ENCODE measurements at regions not wholly inside any gene's neighbourhood (a gene's known extent, or its start where the extent isn't known, plus 50 kb on each side); places are given as distances from the start of the nearest gene placed in this dataset.

DNA sequence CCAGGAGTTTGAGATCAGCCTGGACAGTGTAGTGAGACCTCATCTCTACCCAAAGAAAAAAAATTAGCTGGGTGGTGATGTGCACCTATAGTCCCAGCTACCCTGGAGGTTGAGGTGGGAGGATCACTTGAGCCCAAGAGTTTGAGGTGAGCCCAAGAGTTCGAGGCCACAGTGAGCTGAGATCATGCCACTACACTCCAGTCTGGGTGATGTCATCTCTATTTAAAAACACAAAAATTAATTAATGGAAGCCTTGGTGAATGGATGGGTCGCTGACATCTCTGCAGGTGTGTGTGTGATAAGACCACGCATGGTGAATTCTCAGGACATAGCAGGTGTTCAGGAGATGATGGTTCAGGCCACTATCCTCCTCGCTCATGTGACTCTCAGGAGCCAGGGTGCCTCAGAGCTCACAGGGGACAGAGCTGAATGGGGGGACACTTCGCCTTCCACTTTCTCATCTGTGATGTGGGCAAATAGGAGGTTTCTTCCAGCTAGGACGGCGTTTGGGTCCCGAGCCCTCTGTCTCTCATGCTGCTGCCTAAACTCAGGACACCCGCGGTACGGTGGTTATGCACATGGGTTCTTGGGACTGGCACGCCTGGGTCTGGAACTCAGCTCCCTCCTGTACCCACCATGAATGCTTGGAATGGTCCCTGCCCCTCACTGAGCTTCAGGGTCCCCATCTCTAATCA, 113.4 kb upstream of the ZBTB40 start:
- H4K5ac ChIP-seq (ENCODE audit: low read length) = no peak overlapping the region
- H3K79me1 ChIP-seq (ENCODE audit: low read length) = no peaks in the 10 kb centered on the region

DNA sequence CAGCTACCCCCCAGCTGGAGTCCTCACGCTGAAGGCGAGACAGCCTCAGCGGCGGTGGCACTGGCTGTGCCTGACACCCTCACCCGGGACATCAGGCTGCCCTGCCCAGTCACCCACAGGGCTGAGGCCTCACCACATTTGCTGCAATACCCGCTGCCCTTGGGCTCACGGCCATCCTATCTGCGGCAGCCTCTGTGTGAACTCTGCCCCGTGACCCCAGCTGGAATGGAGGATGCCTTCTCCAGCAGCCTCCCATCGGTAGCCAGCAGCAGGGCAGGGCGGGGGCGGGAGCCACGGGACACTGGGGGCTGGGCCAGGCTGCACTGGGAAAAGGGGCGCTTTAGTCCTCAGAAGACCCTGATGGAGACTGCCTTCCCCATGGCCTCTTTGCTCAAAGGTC, 112.4 kb upstream of the ZBTB40 start:
- Histone ChIP-seq H3K36me3 (ENCODE audit: control insufficient read depth, insufficient read depth, low read length) (no peaks in the 10 kb centered on the region), H3K9ac (ENCODE audit: low read length) (no peak overlapping the region), H3K4me1 (ENCODE audit: control insufficient read depth, low read depth, low read length) (no peaks in the 10 kb centered on the region), H3K4me2 (ENCODE audit: low read length) (no peak overlapping the region), H2AK5ac (ENCODE audit: low read length) (no peak overlapping the region), H2BK15ac (replicated peaks; ENCODE audit: low read depth) (no peak overlapping the region), H3K27ac (ENCODE audit: low read depth, low read length) (no peak overlapping the region), H3K18ac (ENCODE audit: low read length) (no peak overlapping the region), H4K8ac (ENCODE audit: low read depth, low read length) (no peak overlapping the region), H3K56ac (ENCODE audit: low read length) (no peak overlapping the region), H3K23ac (ENCODE audit: low read length) (no peak overlapping the region), H3K79me1 (ENCODE audit: low read length) (no peaks in the 10 kb centered on the region), H3K4ac (ENCODE audit: low read depth, low read length) (no peak overlapping the region), H3K4me3 (ENCODE audit: low read length) (no peak overlapping the region), H3K79me2 (ENCODE audit: control insufficient read depth, insufficient read depth, low read length) (no peaks in the 10 kb centered on the region), H4K5ac (ENCODE audit: low read length) (no peak overlapping the region), H2BK120ac (ENCODE audit: low read depth, low read length) (no peak overlapping the region), H3K27me3 (ENCODE audit: insufficient read depth, low read length, poor library complexity) (no peaks in the 10 kb centered on the region), H2BK5ac (ENCODE audit: low read length) (no peak overlapping the region)
- WGBS (ENCODE audit: extremely low coverage, insufficient coverage, low lambda C conversion rate) = no CpG with 5 or more reads among the region's 14 CpGs
- DNase-seq = no peak

More for the DNA sequence above, 113.4 kb upstream of the ZBTB40 start:
- H3K56ac ChIP-seq (ENCODE audit: low read length) = no peak overlapping the region
- H3K27ac ChIP-seq (ENCODE audit: low read depth, low read length) = no peak overlapping the region
- no peak overlapping the region for H3K4me2 ChIP-seq (ENCODE audit: low read length)
- no peak overlapping the region for H3K4me3 ChIP-seq (ENCODE audit: low read length)
- no peak overlapping the region for H2AK5ac ChIP-seq (ENCODE audit: low read length)
- no CpG with 5 or more reads among the region's 12 CpGs for WGBS (ENCODE audit: extremely low coverage, insufficient coverage, low lambda C conversion rate)
- no peaks in the 10 kb centered on the region for H3K79me2 ChIP-seq (ENCODE audit: control insufficient read depth, insufficient read depth, low read length)
- no peak overlapping the region for H3K18ac ChIP-seq (ENCODE audit: low read length)
- no peak overlapping the region for H2BK5ac ChIP-seq (ENCODE audit: low read length)
- no peak overlapping the region for H2BK120ac ChIP-seq (ENCODE audit: low read depth, low read length)
- no peak overlapping the region for H3K4ac ChIP-seq (ENCODE audit: low read depth, low read length)
- DNase-seq = no peak
- H2BK15ac ChIP-seq (replicated peaks; ENCODE audit: low read depth) = no peak overlapping the region
- H4K8ac ChIP-seq (ENCODE audit: low read depth, low read length) = no peak overlapping the region
- no peaks in the 10 kb centered on the region for H3K36me3 ChIP-seq (ENCODE audit: control insufficient read depth, insufficient read depth, low read length)
- no peaks in the 10 kb centered on the region for H3K4me1 ChIP-seq (ENCODE audit: control insufficient read depth, low read depth, low read length)
- H3K27me3 ChIP-seq (ENCODE audit: insufficient read depth, low read length, poor library complexity) = no peaks in the 10 kb centered on the region
- no peak overlapping the region for H3K9ac ChIP-seq (ENCODE audit: low read length)
- H3K23ac ChIP-seq (ENCODE audit: low read length) = no peak overlapping the region

DNA sequence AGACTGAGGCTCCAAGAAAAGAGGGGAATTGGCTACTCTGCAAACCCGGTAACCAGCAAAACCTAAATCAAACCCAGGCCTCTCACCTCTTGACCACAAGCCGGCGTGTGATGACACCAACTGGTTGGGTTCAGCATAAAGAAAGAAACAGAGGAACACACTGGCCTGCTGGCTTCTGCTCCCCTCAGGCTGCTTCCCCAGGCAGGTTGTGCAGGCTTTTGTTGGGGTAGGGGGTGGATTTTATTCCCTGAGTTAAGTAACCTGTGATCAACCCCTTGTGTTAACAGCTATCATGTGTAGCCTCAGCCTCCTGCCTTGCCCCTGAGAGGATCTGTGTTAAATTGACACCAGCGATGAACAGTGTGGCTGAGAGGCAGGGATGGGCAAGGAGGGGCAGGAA, 111.6 kb upstream of the ZBTB40 start:
- Histone ChIP-seq H2BK5ac (ENCODE audit: low read length) (no peak overlapping the region), H3K18ac (ENCODE audit: low read length) (no peak overlapping the region), H3K27me3 (ENCODE audit: insufficient read depth, low read length, poor library complexity) (no peaks in the 10 kb centered on the region), H3K79me2 (ENCODE audit: control insufficient read depth, insufficient read depth, low read length) (no peaks in the 10 kb centered on the region), H3K4me1 (ENCODE audit: control insufficient read depth, low read depth, low read length) (no peaks in the 10 kb centered on the region), H3K27ac (ENCODE audit: low read depth, low read length) (no peak overlapping the region), H3K4me2 (ENCODE audit: low read length) (no peak overlapping the region), H3K4me3 (ENCODE audit: low read length) (no peak overlapping the region), H4K5ac (ENCODE audit: low read length) (no peak overlapping the region), H3K36me3 (ENCODE audit: control insufficient read depth, insufficient read depth, low read length) (no peaks in the 10 kb centered on the region), H3K23ac (ENCODE audit: low read length) (no peak overlapping the region), H2BK15ac (replicated peaks; ENCODE audit: low read depth) (no peak overlapping the region), H2AK5ac (ENCODE audit: low read length) (no peak overlapping the region), H3K56ac (ENCODE audit: low read length) (no peak overlapping the region), H3K4ac (ENCODE audit: low read depth, low read length) (no peak overlapping the region), H4K8ac (ENCODE audit: low read depth, low read length) (no peak overlapping the region), H3K79me1 (ENCODE audit: low read length) (no peaks in the 10 kb centered on the region), H2BK120ac (ENCODE audit: low read depth, low read length) (no peak overlapping the region), H3K9ac (ENCODE audit: low read length) (no peak overlapping the region)
- no CpG with 5 or more reads among the region's 4 CpGs for WGBS (ENCODE audit: extremely low coverage, insufficient coverage, low lambda C conversion rate)
- DNase-seq = no peak

DNA sequence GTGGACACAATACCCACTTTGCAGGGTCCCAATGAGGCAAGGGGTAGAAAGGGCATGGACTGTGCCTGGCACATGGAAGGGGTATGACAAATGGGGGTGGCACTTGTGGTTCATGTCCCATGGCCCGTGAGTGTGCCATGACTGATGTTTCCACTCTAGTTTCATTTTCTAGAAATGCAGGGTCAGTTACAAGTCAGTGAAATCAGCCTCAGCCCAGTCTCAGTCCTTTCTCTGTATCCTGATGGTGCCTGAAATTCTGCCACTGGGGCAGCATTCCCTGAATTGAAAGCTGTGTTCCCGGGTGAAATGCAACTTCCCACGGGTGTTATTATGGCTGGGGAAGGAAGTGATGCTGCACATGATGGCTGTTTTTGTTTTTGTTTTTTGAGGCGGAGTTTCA, 110.8 kb upstream of the ZBTB40 start:
- Histone ChIP-seq H3K23ac (ENCODE audit: low read length) (no peak overlapping the region), H3K4me2 (ENCODE audit: low read length) (no peak overlapping the region), H3K79me2 (ENCODE audit: control insufficient read depth, insufficient read depth, low read length) (no peaks in the 10 kb centered on the region), H3K18ac (ENCODE audit: low read length) (no peak overlapping the region), H3K56ac (ENCODE audit: low read length) (no peak overlapping the region), H3K9ac (ENCODE audit: low read length) (no peak overlapping the region), H3K4me1 (ENCODE audit: control insufficient read depth, low read depth, low read length) (no peaks in the 10 kb centered on the region), H2BK5ac (ENCODE audit: low read length) (no peak overlapping the region), H4K8ac (ENCODE audit: low read depth, low read length) (no peak overlapping the region), H3K27ac (ENCODE audit: low read depth, low read length) (no peak overlapping the region), H3K79me1 (ENCODE audit: low read length) (no peaks in the 10 kb centered on the region), H3K27me3 (ENCODE audit: insufficient read depth, low read length, poor library complexity) (no peaks in the 10 kb centered on the region), H2AK5ac (ENCODE audit: low read length) (no peak overlapping the region), H3K36me3 (ENCODE audit: control insufficient read depth, insufficient read depth, low read length) (no peaks in the 10 kb centered on the region), H3K4ac (ENCODE audit: low read depth, low read length) (no peak overlapping the region), H2BK15ac (replicated peaks; ENCODE audit: low read depth) (no peak overlapping the region), H3K4me3 (ENCODE audit: low read length) (no peak overlapping the region), H2BK120ac (ENCODE audit: low read depth, low read length) (no peak overlapping the region), H4K5ac (ENCODE audit: low read length) (no peak overlapping the region)
- WGBS (ENCODE audit: extremely low coverage, insufficient coverage, low lambda C conversion rate) = no CpG with 5 or more reads among the region's 4 CpGs
- DNase-seq = no peak

DNA sequence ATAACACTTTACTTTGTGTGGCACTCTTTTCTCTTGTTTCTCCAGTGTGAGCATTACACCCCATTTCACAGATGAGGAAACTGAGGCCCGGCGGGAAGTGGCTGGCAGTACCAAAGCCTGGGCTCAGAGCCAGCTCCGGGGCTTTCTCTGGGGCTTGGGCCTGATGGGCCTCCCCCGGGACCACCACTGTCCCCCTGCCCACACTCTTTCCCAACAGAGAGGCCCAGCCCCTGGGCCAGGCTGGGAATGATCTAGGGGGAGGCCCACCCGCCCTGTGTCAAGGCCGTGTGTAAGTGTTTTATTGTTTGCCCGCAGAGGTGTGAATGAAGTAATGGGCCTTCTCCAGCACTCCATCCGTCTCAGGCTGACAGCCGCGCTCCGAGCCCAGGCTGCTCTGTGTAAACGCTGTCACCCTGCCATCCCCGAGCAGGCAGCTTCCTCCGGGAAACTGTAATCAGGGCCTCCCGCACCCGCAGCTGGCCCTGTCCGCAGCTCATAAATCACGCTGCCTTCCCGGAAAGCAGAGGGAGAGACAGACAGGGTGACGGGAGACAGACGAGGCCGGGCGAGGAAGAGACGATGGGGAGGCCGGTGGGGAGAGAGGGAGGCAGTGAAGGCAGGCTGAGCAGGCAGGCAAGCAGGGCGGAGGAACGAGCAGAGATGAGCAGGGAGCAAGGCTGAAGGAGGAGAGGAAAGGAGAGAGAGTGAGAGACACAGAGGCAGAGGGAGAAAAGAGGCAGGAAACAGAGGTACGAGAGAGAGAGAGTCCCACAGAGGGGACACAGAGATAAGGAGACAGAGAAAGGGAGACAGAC, 109.7 kb upstream of the ZBTB40 start:
- H3K79me2 ChIP-seq (ENCODE audit: control insufficient read depth, insufficient read depth, low read length) = no peaks in the 10 kb centered on the region
- no peaks in the 10 kb centered on the region for H3K4me1 ChIP-seq (ENCODE audit: control insufficient read depth, low read depth, low read length)
- H3K4me2 ChIP-seq (ENCODE audit: low read length) = no peak overlapping the region
- H3K36me3 ChIP-seq (ENCODE audit: control insufficient read depth, insufficient read depth, low read length) = no peaks in the 10 kb centered on the region
- no peak overlapping the region for H2BK15ac ChIP-seq (replicated peaks; ENCODE audit: low read depth)
- DNase-seq = peak; percentile 45
- H3K18ac ChIP-seq (ENCODE audit: low read length) = no peak overlapping the region
- no peak overlapping the region for H2BK5ac ChIP-seq (ENCODE audit: low read length)
- H3K79me1 ChIP-seq (ENCODE audit: low read length) = no peaks in the 10 kb centered on the region
- no peak overlapping the region for H3K4ac ChIP-seq (ENCODE audit: low read depth, low read length)
- WGBS (ENCODE audit: extremely low coverage, insufficient coverage, low lambda C conversion rate) = no CpG with 5 or more reads among the region's 28 CpGs
- no peak overlapping the region for H2AK5ac ChIP-seq (ENCODE audit: low read length)
- no peak overlapping the region for H3K27ac ChIP-seq (ENCODE audit: low read depth, low read length)
- H3K56ac ChIP-seq (ENCODE audit: low read length) = peak overlapping the region; percentile 8
- H2BK120ac ChIP-seq (ENCODE audit: low read depth, low read length) = no peak overlapping the region
- no peaks in the 10 kb centered on the region for H3K27me3 ChIP-seq (ENCODE audit: insufficient read depth, low read length, poor library complexity)
- H3K4me3 ChIP-seq (ENCODE audit: low read length) = no peak overlapping the region
- no peak overlapping the region for H3K9ac ChIP-seq (ENCODE audit: low read length)
- no peak overlapping the region for H4K8ac ChIP-seq (ENCODE audit: low read depth, low read length)
- no peak overlapping the region for H4K5ac ChIP-seq (ENCODE audit: low read length)
- no peak overlapping the region for H3K23ac ChIP-seq (ENCODE audit: low read length)

All from mesendoderm (in vitro differentiated cells).